ENCODE measurements at regions not wholly inside any gene's neighbourhood (a gene's known extent, or its start where the extent isn't known, plus 50 kb on each side); places are given as distances from the start of the nearest gene placed in this dataset.

DNA sequence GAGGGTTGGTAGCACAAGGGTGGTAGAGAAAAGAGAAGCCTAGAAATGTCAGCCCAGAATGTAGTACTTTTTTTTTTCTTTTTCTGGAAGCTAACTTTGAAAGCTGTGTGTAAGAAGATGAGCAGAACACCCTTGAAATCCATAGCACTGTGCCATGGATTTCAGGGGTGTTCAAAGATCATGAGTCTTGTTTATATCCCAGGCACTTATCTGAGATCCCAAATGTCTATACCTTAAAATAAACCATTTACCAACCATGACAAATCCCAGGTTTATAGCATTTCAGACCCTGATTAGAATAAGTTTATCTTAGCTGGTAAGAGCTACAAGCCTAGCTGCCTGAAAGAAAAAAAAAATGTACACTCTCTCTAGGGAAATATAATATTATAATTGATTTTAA is 389.9 kb upstream of the ANXA10 start:
- DNase-seq (ENCODE audit: low spot score): no peak

DNA sequence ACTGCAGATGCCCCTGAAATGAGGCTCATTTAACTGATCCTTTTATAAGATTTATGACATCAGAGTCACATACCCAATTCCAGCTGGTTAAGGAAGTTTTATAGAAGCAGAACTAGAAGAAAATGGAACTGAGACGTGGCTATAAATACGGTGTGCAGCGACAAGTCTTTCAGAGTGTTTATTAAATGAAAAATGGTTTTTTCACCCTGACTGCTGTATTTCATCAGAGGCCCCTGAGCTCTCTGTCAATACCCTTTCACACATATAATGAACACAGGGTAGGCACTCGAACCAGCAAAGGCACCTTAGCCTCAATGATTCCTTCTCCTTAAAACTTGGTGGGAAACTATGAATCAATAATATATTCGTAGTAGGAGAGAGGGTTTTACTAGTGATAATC is 380.8 kb upstream of the ANXA10 start:
- no peak for DNase-seq (ENCODE audit: low spot score)

GRCh38 chr4:167713756-167714155 is 378.6 kb upstream of the ANXA10 start:
- no peak for DNase-seq (ENCODE audit: low spot score)

DNA sequence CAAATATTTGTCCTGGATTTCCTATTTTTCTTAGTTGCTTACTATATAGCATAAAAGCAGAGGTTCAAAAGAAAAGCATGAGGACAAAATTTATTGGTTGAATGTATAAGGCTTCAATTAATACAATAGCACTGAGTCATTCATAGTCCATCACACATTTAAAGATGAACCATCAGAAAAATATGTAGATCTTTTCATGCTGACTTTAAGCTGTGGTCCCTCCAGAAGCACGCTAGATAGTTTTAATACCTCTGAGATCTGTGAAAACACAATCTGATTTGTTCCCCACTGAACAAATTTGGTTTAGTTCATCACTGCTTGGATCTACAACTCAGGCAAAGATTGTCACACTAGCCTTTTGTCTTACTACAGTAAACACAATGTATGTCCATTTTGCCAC is 377.2 kb upstream of the ANXA10 start:
- no peak for DNase-seq (ENCODE audit: low spot score)

DNA sequence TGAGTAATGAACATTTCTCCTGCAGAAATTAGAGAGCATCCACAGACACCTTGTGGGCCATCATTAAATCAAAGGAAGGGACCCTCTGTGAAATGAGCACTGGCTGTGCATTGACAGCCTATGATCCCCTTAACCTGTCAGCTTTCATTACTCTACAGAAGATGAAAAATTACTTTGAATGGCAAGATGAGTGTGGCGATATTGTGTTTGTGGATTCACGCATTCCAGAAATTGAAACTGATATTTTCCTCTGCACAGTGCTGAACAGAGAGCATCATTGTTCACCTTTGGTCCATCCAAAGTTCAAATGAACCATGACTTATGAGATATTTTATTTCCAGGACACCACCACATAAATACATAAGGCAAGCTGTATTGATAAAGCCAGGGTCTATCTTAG is 374.8 kb upstream of the ANXA10 start:
- no peak for DNase-seq (ENCODE audit: low spot score)

DNA sequence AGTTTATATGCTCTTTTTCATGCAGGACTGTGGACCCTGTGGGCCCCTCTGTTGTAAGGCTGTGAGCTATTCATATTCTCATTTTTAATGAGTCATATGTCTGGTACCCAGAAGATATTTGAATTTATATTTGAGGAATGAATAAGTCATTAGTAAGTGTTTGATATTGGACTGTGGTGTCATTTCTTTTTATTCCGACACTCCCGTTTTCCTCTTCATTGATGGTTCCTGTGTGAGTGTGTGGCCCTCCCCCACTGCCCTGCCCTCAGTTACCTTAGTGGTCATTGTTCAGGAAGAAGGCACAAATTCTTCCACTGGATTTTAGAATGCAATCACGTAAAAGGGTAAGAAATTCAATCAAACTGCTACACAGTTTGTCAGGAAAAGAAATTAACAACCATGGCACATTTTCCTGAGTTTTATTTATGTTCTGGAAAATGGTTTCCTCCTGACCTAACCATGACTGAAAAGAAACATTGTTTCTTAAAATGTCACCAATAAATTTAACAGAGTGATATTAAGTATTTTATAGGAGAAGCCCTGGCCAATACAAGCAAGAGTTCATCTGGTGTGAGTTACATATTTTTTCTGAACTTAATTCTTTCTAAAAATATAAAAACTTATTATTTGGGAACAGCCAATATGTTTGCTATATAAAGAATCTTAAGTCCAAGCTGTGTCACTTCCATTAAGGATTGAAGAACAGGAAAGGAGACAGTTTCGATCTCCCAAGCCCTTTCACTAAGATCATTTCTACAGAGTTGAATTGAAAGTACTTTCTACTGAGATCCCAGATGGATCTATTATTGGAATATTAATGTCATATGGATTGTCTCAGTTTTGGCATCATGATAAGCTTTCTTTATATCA is 370.5 kb upstream of the ANXA10 start:
- no peak for DNase-seq (ENCODE audit: low spot score)

- DNase-seq (ENCODE audit: low spot score): no peak
These were observed 369.9 kb upstream of the ANXA10 start for GRCh38 chr4:167722487-167722808.

GRCh38 chr4:167724941-167725340 is 367.4 kb upstream of the ANXA10 start:
- no peak for DNase-seq (ENCODE audit: low spot score)

GRCh38 chr4:167730769-167731168 is 361.6 kb upstream of the ANXA10 start:
- DNase-seq (ENCODE audit: low spot score): no peak

DNA sequence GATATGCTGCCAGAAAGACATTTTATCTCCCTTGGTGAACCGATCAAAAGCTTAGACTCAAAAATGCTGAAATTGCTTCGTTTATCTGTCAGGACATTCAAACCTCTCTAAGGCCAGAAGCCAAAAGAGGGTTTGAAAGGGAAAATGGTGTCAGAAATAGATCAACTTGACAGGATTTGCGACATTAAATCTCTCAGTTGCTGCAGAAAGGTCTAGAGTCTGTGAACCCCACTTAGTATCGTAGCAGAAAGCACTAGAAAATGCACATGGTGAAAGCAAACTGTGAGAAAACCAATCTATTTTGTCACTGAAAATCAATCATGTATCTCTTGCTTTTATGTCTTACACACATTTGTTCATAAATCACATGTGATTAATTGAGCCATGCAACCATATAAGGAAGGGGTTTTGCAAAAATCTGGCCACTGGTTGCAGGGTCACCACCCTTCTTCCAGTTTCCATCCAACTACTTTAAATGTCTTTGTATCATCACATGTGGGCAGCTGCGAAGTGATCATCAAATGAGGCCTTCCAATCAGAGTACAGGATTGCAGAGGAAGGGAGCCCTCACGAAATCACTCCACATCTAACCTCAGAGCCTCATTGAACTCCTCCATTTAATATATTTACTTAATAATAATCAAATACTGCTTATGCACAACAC is 347.2 kb upstream of the ANXA10 start:
- no peak for DNase-seq (ENCODE audit: low spot score)

GRCh38 chr4:167767281-167767680 is 325.1 kb upstream of the ANXA10 start:
- no peak for DNase-seq (ENCODE audit: low spot score)

- no peak for DNase-seq (ENCODE audit: low spot score)
These were observed 317.7 kb upstream of the ANXA10 start for GRCh38 chr4:167774646-167775045.

DNA sequence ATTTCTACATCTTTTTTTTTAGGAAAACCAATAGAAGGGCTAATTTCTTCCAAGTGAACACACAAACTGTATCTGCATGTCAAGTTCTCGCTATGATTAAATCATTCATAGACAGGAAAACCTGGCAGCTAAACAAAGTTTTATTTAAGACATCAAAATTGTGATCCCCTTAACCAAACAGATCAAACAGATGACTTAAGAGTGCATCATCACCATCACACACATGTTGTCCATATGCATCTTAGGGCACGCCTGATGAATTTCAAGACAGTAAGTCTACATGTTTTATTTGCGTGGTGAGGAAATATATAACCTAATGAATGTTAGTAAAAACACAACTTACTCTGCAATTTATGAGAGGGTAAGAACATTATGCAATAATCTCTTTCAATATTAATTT is 317.0 kb upstream of the ANXA10 start:
- DNase-seq (ENCODE audit: low spot score): no peak

DNA sequence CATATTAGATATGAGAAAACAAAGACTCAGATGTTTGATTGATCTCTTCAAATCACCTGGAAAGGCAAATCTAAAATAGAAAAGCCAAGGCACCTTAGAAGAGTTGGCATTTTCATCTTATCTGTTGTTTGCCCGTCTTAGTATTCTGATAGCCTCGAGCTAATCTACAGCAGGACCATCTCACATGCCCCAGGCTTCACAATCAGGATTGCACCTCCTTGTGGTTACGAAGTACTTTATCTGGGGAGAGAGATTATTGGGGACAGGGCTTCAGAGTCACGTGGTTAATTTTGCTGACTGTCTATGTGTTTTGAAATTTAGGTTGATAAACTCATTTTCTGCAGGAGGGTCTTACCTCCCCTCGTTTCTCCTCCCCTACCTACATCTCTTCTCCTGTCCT is 313.1 kb upstream of the ANXA10 start:
- DNase-seq (ENCODE audit: low spot score): no peak

DNA sequence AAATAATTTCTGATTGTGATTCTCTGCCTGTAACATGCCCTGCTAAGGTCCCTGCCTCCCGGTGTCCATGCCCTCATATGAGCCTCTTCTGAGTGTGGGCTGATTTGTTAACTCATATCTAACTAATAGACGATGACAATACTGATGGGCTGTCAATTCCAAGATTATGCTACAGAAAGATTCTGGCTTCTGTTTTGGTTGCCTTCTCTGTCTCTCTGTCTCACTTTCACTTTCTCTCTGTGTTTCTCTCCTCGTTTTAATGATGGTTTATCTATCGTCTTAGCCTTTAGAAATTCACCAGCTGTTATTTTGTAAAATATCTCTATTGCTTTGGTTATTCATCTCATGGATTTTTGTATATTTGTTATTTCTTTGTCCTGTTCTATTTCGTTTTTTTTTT is 312.5 kb upstream of the ANXA10 start:
- DNase-seq (ENCODE audit: low spot score): no peak

- no peak for DNase-seq (ENCODE audit: low spot score)
These were observed 307.5 kb upstream of the ANXA10 start for GRCh38 chr4:167784826-167785225.

DNA sequence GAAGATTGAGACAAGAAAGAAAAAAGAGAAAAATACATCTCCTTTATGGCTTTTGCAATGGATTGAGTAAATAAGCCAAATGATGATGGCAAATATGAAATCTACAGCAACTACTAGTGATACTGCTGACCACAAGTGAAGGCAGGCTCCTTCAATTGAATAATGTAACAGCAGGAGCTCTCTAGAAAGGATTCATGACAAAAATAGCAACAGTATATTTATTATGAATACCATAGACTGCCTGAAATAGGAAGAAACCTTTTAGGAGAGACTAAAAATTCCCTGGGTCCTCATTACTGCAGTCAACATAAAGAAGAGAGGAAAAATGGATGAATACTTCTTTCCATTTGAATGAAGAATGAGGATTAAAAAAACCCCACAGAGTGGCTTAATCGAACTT is 306.8 kb upstream of the ANXA10 start:
- DNase-seq (ENCODE audit: low spot score): no peak

GRCh38 chr4:167786504-167786903 is 305.8 kb upstream of the ANXA10 start:
- no peak for DNase-seq (ENCODE audit: low spot score)

- DNase-seq (ENCODE audit: low spot score): no peak
These were observed 305.1 kb upstream of the ANXA10 start for GRCh38 chr4:167787231-167787630.

- no peak for DNase-seq (ENCODE audit: low spot score)
These were observed 289.7 kb upstream of the ANXA10 start for GRCh38 chr4:167802463-167803212.

GRCh38 chr4:167811958-167812357 is 280.4 kb upstream of the ANXA10 start:
- DNase-seq (ENCODE audit: low spot score): no peak

GRCh38 chr4:167826281-167826680 is 266.1 kb upstream of the ANXA10 start:
- DNase-seq (ENCODE audit: low spot score): no peak

DNA sequence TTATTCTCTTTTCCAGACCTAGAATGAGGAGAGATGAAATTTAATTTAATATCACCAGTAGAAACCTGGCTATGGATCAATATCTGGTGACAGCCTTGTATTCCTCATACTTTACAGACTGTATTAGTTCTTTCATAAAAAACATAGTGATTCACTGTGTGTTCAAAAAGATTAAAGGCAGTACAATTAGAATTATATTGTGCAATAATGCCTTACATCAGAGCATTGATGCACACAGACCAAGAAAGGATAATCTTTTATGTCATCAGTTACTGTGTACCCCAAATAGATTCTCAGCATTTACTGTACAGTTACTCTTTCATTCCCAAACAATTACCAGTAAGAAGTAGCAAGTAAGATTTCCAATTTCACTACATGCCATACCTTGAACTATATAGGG is 260.5 kb upstream of the ANXA10 start:
- DNase-seq (ENCODE audit: low spot score): no peak

Data from hematopoietic multipotent progenitor cell treated with erythropoietin and hydrocortisone succinate and interleukin-3 and kit ligand, for 15 days (in vitro differentiated cells).